ENCODE measurements at regions not wholly inside any gene's neighbourhood (a gene's known extent, or its start where the extent isn't known, plus 50 kb on each side); places are given as distances from the start of the nearest gene placed in this dataset.
"Not testable (repeated sequence)": the region's sequence is repeated elsewhere in the genome, so short reads cannot be mapped to it uniquely, and the experiment has no call there.

- no peak for TF ChIP-seq CTCF (IDR thresholded peaks at IDR 0.05)
- no peak for ATAC-seq (ENCODE audit: low FRiP score)
- no peak for DNase-seq (ENCODE audit: low spot score)
These were observed 1139.2 kb downstream of the SORCS1 start for GRCh38 chr10:106025208-106025811.

DNA sequence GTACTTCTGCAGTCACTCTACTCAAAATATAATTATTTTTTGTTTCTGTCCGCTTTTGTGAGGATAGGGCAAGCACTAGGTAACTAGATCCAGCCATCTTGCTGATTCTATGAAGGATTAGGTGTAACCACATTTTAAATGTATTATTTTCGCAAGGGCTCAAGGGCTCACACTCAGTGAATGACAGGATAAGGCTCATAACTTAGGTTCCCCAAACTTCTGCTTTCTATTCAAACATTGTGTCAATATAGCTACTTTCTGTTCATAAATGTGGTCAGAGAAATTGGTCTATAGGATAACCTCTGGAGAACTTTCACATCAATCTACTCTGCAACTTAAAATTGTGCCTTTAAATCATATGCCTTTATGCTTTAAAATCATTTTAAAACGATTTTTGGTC, 1141.2 kb downstream of the SORCS1 start:
- no peak for ATAC-seq (ENCODE audit: low FRiP score)
- DNase-seq (ENCODE audit: low spot score) = no peak
- no peak for TF ChIP-seq CTCF (IDR thresholded peaks at IDR 0.05)

DNA sequence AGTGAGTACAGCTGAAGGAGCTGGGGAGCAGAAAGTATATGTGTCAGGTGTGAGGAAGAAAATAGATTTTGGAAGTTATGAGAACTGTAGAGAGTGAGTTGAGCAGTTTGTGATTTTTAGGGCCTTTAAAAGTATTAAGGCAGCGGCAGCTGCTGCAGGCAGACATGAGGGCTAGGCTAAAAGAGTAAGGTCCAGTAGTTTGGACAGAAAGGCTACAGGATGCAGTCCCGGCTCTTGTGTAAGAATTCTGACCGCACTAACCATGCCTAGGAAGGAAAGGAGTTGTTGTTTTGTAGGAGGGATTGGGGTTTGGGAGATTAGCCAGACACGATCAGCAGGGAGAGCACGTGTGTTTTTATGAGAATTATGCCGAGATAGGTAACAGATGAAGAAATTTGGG, 1144.9 kb downstream of the SORCS1 start:
- ATAC-seq (ENCODE audit: low FRiP score); DNase-seq (ENCODE audit: low spot score): not testable (repeated sequence)

DNA sequence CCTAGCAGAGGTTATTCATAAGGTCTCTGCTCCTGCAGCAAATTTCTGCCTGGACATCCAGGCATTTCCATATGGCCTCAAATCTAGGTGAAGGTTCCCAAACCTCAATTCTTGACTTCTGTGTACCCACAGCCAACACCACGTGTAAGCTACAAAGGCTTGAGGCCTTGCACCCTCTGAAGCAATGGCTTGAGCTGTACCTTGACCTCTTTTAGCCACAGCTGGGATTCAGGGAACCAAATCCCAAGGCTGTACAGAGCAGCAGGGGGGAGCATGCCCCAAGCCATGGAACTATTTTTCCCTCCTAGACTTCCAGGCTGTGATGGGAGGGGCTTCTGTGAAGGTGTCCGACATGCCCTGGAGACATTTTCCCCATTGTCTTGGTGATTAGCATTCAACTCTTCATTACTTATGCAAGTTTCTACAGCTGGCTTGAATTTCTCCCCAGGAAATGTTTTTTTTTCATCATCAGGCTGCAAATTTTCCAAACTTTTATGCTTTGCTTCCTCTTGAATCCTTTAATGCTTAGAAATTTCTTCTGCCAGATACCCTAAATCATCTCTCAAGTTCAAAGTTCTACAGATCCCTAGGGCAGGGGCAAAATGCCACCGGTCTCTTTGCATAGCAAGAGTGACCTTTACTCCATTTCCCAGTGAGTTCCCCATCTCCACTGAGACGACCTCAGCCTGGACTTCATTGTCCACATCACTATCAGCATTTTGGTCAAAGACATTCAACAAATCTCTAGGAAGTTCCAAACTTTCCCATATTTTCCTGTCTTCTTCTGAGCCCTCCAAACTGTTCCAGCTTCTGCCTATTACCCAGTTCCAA, 1148.9 kb downstream of the SORCS1 start:
- not testable (repeated sequence) for ATAC-seq (ENCODE audit: low FRiP score); DNase-seq (ENCODE audit: low spot score)

DNA sequence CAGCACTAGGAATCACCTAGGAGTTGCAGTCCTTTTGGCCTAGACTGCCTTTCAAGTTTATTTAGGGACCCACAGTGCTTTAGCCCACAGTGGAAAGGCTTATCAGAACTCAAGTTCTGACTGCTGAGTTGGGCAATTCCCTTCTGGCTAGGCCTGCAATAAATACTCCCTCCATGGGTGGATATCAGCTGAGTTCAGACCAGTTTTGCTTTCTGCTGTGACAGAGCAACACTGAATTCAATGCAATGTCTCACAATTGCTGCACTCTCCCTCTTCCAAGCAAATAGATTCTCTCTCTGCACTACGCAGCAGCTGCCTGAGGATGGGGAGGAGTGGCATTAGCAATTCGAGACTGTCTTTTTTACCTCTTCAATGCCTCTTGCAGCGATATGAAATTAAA, 1153.3 kb downstream of the SORCS1 start:
- no peak for TF ChIP-seq CTCF (IDR thresholded peaks at IDR 0.05)
- DNase-seq (ENCODE audit: low spot score) = no peak
- peak; percentile 86 for ATAC-seq (ENCODE audit: low FRiP score)

- no peak for TF ChIP-seq CTCF (IDR thresholded peaks at IDR 0.05)
- ATAC-seq (ENCODE audit: low FRiP score) (no peak), DNase-seq (ENCODE audit: low spot score) (no peak)
These were observed 1163.8 kb downstream of the SORCS1 start for GRCh38 chr10:106000721-106001120.

DNA sequence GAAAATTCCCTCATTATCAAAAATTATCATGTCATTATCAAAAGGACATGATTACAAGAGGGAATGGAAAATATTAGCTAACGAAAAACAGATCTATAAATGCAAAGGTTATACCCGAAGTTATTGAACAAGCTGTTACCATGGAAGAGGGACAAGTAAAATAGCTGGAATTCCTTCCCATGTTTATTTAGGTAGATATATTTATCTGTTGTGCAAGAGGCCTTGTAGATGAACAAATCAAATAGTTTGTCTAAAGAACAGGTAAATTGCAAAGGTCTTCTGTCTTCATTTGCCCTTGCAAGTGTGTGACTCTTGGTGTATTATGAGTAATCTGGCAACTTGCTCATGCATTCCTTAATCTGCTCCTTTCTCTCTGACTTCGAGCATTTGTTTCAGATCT, 1170.9 kb downstream of the SORCS1 start:
- TF ChIP-seq CTCF (IDR thresholded peaks at IDR 0.05) = no peak
- DNase-seq (ENCODE audit: low spot score) (no peak), ATAC-seq (ENCODE audit: low FRiP score) (no peak)

GRCh38 chr10:105992928-105993327, 1171.6 kb downstream of the SORCS1 start:
- ATAC-seq (ENCODE audit: low FRiP score) = no peak
- no peak for TF ChIP-seq CTCF (IDR thresholded peaks at IDR 0.05)
- DNase-seq (ENCODE audit: low spot score) = no peak

All from omental fat pad (tissue), 3 donors.